ENCODE measurements at regions not wholly inside any gene's neighbourhood (a gene's known extent, or its start where the extent isn't known, plus 50 kb on each side); places are given as distances from the start of the nearest gene placed in this dataset.

- H3K4me3 ChIP-seq (ENCODE audit: control insufficient read depth, low read depth, low read length), result no peak overlapping the region
Measured at GRCh38 chr12:28866296-28866695, 282.8 kb upstream of the FAR2 start.

GRCh38 chr12:28866715-28867503 is 282.2 kb upstream of the FAR2 start:
- TF ChIP-seq CTCF (IDR thresholded peaks at IDR 0.05; ENCODE audit: control insufficient read depth, insufficient read depth, low read depth, low read length, missing control alignments), result no peak
- no peak overlapping the region for H3K4me3 ChIP-seq (ENCODE audit: control insufficient read depth, low read depth, low read length)
- no peak for DNase-seq (ENCODE audit: low read depth)

More at GRCh38 chr12:28866296-28866695, 282.8 kb upstream of the FAR2 start:
- no peak for TF ChIP-seq CTCF (IDR thresholded peaks at IDR 0.05; ENCODE audit: control insufficient read depth, insufficient read depth, low read depth, low read length, missing control alignments)
- DNase-seq (ENCODE audit: low read depth), result no peak

GRCh38 chr12:28868414-28868813 is 280.7 kb upstream of the FAR2 start:
- no peak for DNase-seq (ENCODE audit: low read depth)
- no peak overlapping the region for H3K4me3 ChIP-seq (ENCODE audit: control insufficient read depth, low read depth, low read length)
- no peak for TF ChIP-seq CTCF (IDR thresholded peaks at IDR 0.05; ENCODE audit: control insufficient read depth, insufficient read depth, low read depth, low read length, missing control alignments)

- peak; percentile 84 for DNase-seq (ENCODE audit: low read depth)
- TF ChIP-seq CTCF (IDR thresholded peaks at IDR 0.05; ENCODE audit: control insufficient read depth, insufficient read depth, low read depth, low read length, missing control alignments), result no peak
- H3K4me3 ChIP-seq (ENCODE audit: control insufficient read depth, low read depth, low read length), result no peak overlapping the region
Measured at GRCh38 chr12:28869197-28869596, 279.9 kb upstream of the FAR2 start.

GRCh38 chr12:28870839-28871440 is 278.1 kb upstream of the FAR2 start:
- TF ChIP-seq CTCF (IDR thresholded peaks at IDR 0.05; ENCODE audit: control insufficient read depth, insufficient read depth, low read depth, low read length, missing control alignments), result no peak
- no peak overlapping the region for H3K4me3 ChIP-seq (ENCODE audit: control insufficient read depth, low read depth, low read length)
- DNase-seq (ENCODE audit: low read depth), result no peak

- peak; percentile 87 for TF ChIP-seq CTCF (IDR thresholded peaks at IDR 0.05; ENCODE audit: control insufficient read depth, insufficient read depth, low read depth, low read length, missing control alignments)
- no peak for DNase-seq (ENCODE audit: low read depth)
- no peak overlapping the region for H3K4me3 ChIP-seq (ENCODE audit: control insufficient read depth, low read depth, low read length)
Measured at GRCh38 chr12:28872654-28873268, 276.3 kb upstream of the FAR2 start.

Measured in AG09309 (cell line).